H1 (cell line): ENCODE measurements at regions not wholly inside any gene's neighbourhood (a gene's known extent, or its start where the extent isn't known, plus 50 kb on each side); places are given as distances from the start of the nearest gene placed in this dataset.

Source experiments
- BRCA1 ChIP-seq: IDR thresholded peaks from 2 replicates; pipeline ENCODE4 v1.6.1; 2012; ENCODE audit warnings: low read depth, low read length, improper control_type of control experiment
- CBX5 ChIP-seq: fragments of 300-800, 300-1000 bp; sonication (generic); IDR thresholded peaks from 2 replicates; pipeline ENCODE4 v1.7.1; 2016; ENCODE audit warnings: antibody characterized with exemption, low read length, low read depth
- CREB1 ChIP-seq: IDR thresholded peaks from 2 replicates; pipeline ENCODE4 v1.6.1; 2012; ENCODE audit warnings: inconsistent platforms
- EGR1 ChIP-seq: IDR thresholded peaks from 2 replicates; pipeline ENCODE4 v1.6.1; 2011; ENCODE audit warnings: low read depth, low read length, borderline replicate concordance
- KDM4A ChIP-seq: IDR thresholded peaks from one replicate; pipeline ENCODE4 v1.7.1; 2012; ENCODE audit warnings: low read depth, mild to moderate bottlenecking, moderate library complexity, low read length, inconsistent platforms; ENCODE audit not compliant: severe bottlenecking
- POLR2A ChIP-seq, 2 experiments: IDR thresholded peaks; 1 replicate in 1 of 2; 2 replicates in 1 of 2; pipeline ENCODE4 v1.6.1; 2011; ENCODE audit warnings: low read depth in 2 of 2, low read length in 2 of 2, mild to moderate bottlenecking in 2 of 2; ENCODE audit errors: control extremely low read depth in 1 of 2
- POLR2AphosphoS5 ChIP-seq: IDR thresholded peaks from 2 replicates; pipeline ENCODE4 v1.6.1; 2011; ENCODE audit warnings: low read depth, low read length
- RXRA ChIP-seq: IDR thresholded peaks from 2 replicates; pipeline ENCODE4 v1.6.1; 2011; ENCODE audit warnings: low read depth, mild to moderate bottlenecking, low read length, moderate library complexity; ENCODE audit not compliant: insufficient read depth
- SIN3A ChIP-seq, 2 experiments: IDR thresholded peaks in 1 of 2; conservative IDR thresholded peaks in 1 of 2; 2 replicates each; pipeline ENCODE4 v1.6.1; 2011 to 2012; ENCODE audit warnings: low read length in 2 of 2, improper control_type of control experiment in 1 of 2, low read depth in 1 of 2, mild to moderate bottlenecking in 1 of 2
- SP2 ChIP-seq: IDR thresholded peaks from 2 replicates; pipeline ENCODE4 v1.6.1; 2012; ENCODE audit warnings: mild to moderate bottlenecking, low read length, inconsistent platforms
- TEAD4 ChIP-seq: IDR thresholded peaks from 2 replicates; pipeline ENCODE4 v1.6.1; 2012; ENCODE audit warnings: low read depth, low read length, inconsistent platforms, mixed read lengths
- YY1 ChIP-seq: IDR thresholded peaks from 2 replicates; pipeline ENCODE4 v1.6.1; 2011; ENCODE audit warnings: low read depth, mild to moderate bottlenecking, low read length
- TF ChIP-seq, protein P1 (sequence below), 3 experiments: IDR thresholded peaks; 1 replicate in 2 of 3; 2 replicates in 1 of 3; pipeline versions ENCODE4 v1.5.1 to v1.6.1; 2011; ENCODE audit warnings: low read length in 3 of 3, mild to moderate bottlenecking in 3 of 3, inconsistent platforms in 2 of 3, low read depth in 1 of 3, moderate library complexity in 1 of 3; ENCODE audit not compliant: insufficient read depth in 1 of 3; ENCODE audit errors: control extremely low read depth in 1 of 3
- TF ChIP-seq, protein P2 (sequence below): IDR thresholded peaks from 2 replicates; pipeline ENCODE4 v1.6.1; 2012; ENCODE audit warnings: low read length, inconsistent platforms

DNA sequence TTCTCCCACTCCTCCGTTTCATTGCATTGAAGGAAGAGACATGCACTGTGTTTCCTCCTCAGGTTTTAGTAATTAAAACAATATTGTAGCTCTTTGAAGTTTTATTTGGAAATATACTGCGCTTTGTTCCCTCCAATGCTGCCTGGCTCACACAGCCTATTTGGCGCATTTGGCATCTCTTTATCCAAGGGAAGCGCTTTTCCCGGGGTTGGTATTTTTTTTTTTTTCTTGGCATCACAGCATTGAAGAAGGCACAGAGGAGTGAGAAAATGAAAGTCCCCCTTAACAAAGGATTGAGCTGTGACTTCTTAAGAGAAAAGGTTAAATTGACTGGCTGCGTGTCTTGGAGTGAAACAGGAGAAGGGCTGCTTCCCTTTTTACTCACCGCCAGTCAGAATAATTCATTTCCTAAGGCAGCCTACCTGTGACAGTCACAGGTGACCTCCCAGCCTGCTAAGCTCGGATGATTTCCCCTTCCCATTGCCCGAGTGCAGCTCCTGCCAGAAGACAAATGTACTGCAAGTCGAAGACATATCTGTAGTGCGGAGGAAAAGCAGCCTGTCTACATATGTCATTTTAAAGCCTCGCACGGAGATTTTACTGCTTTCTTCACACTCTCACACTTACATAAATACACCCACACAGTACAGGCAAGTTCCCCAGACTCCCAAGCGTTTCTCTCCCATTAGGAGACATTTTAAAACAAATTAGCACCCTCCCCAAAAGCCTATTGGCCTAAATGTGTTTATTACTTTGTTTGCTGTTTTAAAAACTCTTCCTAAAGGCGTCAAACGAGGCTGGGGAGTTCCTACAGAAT is 665.5 kb upstream of the ZNF608 start:
- TF ChIP-seq BRCA1 (no peak), SIN3A (conservative IDR thresholded peaks at IDR 0.05 in 1 of 2, IDR thresholded peaks at IDR 0.05 in 1 of 2; ENCODE audit: low read depth in 1 of 2, low read length in 2 of 2) (no peak), TEAD4 (no peak), CREB1 (no peak), POLR2A (IDR thresholded peaks at IDR 0.05; ENCODE audit: control extremely low read depth in 1 of 2, low read depth in 2 of 2, low read length in 2 of 2) (no peak), CBX5 (no peak), POLR2AphosphoS5 (no peak), RXRA (no peak), EGR1 (no peak), YY1 (no peak), KDM4A (no peak), SP2 (no peak)
- TF ChIP-seq, protein P1, sequence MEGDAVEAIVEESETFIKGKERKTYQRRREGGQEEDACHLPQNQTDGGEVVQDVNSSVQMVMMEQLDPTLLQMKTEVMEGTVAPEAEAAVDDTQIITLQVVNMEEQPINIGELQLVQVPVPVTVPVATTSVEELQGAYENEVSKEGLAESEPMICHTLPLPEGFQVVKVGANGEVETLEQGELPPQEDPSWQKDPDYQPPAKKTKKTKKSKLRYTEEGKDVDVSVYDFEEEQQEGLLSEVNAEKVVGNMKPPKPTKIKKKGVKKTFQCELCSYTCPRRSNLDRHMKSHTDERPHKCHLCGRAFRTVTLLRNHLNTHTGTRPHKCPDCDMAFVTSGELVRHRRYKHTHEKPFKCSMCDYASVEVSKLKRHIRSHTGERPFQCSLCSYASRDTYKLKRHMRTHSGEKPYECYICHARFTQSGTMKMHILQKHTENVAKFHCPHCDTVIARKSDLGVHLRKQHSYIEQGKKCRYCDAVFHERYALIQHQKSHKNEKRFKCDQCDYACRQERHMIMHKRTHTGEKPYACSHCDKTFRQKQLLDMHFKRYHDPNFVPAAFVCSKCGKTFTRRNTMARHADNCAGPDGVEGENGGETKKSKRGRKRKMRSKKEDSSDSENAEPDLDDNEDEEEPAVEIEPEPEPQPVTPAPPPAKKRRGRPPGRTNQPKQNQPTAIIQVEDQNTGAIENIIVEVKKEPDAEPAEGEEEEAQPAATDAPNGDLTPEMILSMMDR (IDR thresholded peaks at IDR 0.05; ENCODE audit: control extremely low read depth in 1 of 3, insufficient read depth in 1 of 3, low read depth in 1 of 3, low read length in 3 of 3), result peak in 2 of 3 experiments; percentile 10 to 21; a peak in 2 of 4 replicates
- TF ChIP-seq, protein P2, sequence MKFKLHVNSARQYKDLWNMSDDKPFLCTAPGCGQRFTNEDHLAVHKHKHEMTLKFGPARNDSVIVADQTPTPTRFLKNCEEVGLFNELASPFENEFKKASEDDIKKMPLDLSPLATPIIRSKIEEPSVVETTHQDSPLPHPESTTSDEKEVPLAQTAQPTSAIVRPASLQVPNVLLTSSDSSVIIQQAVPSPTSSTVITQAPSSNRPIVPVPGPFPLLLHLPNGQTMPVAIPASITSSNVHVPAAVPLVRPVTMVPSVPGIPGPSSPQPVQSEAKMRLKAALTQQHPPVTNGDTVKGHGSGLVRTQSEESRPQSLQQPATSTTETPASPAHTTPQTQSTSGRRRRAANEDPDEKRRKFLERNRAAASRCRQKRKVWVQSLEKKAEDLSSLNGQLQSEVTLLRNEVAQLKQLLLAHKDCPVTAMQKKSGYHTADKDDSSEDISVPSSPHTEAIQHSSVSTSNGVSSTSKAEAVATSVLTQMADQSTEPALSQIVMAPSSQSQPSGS, result no peak
